OCI-LY7 (cell line): ENCODE measurements at regions not wholly inside any gene's neighbourhood (a gene's known extent, or its start where the extent isn't known, plus 50 kb on each side); places are given as distances from the start of the nearest gene placed in this dataset.
"Not testable (repeated sequence)": the region's sequence is repeated elsewhere in the genome, so short reads cannot be mapped to it uniquely, and the experiment has no call there.

Experiments
- BruUV-seq: library from RNA; stranded (reverse); fragments of 400-500 nt; replicated peaks from 2 replicates; lab custom pipeline; 2021; lab: Mats Ljungman, UMichigan
- CTCF ChIA-PET: fragments of 300-600 bp; sonication (Branson Sonifier 250); formaldehyde crosslinking; loops from one replicate; lab custom pipeline; 2022; ENCODE audit warnings: antibody characterized with exemption; ENCODE audit not compliant: unreplicated experiment; lab: Charles Lee
- POLR2A ChIA-PET: fragments of 300-600 bp; sonication (Branson Sonifier 250); formaldehyde crosslinking; loops from one replicate; lab custom pipeline; 2022; ENCODE audit warnings: antibody characterized with exemption; lab: Charles Lee
- DNase-seq: peaks from one replicate; pipeline ENCODE4 v3.0.0-alpha.2; 2015; ENCODE audit warnings: low spot score
- H2AFZ ChIP-seq: fragments of 200-600 bp; sonication (generic), shearing (Covaris generic); 2 replicates; pipeline ENCODE4 v1.6.1; 2014; ENCODE audit warnings: mild to moderate bottlenecking, antibody characterized with exemption, low read length, moderate library complexity
- H3K27ac ChIP-seq: fragments of 200-600 bp; sonication (generic); 2 replicates; pipeline ENCODE4 v1.5.1; 2014; ENCODE audit warnings: mixed run types, low read depth, mild to moderate bottlenecking, moderate library complexity, low read length, inconsistent platforms; ENCODE audit not compliant: poor library complexity, severe bottlenecking
- H3K36me3 ChIP-seq: fragments of 200-600 bp; sonication (generic); 2 replicates; pipeline ENCODE4 v1.6.1; 2014; ENCODE audit warnings: mild to moderate bottlenecking, antibody characterized with exemption, low read length, moderate library complexity, mixed read lengths; ENCODE audit not compliant: insufficient read depth
- H3K4me1 ChIP-seq: fragments of 200-600 bp; sonication (generic); 2 replicates; pipeline ENCODE4 v1.5.1; 2014; ENCODE audit warnings: mild to moderate bottlenecking, low read length; ENCODE audit not compliant: insufficient read depth, poor library complexity, severe bottlenecking
- H3K4me2 ChIP-seq: fragments of 200-600 bp; sonication (generic); 2 replicates; pipeline ENCODE4 v1.6.1; 2014; ENCODE audit warnings: mild to moderate bottlenecking, low read length
- H3K4me3 ChIP-seq: fragments of 200-600 bp; sonication (generic); 2 replicates; pipeline ENCODE4 v1.5.1; 2014; ENCODE audit warnings: mild to moderate bottlenecking, low read depth, low read length; ENCODE audit not compliant: poor library complexity, severe bottlenecking
- H3K79me2 ChIP-seq: fragments of 200-600 bp; sonication (generic); 2 replicates; pipeline ENCODE4 v1.6.1; 2016; ENCODE audit warnings: low read depth, mild to moderate bottlenecking, low read length, moderate library complexity, mixed read lengths; ENCODE audit not compliant: insufficient read depth
- H3K9me2 ChIP-seq: fragments of 200-600 bp; sonication (generic); 2 replicates; pipeline ENCODE4 v1.6.1; 2016; ENCODE audit warnings: mild to moderate bottlenecking, low read length, mixed read lengths; ENCODE audit not compliant: insufficient read depth
- H3K9me3 ChIP-seq: fragments of 200-600 bp; sonication (generic); 2 replicates; pipeline ENCODE4 v1.6.1; 2014; ENCODE audit warnings: mild to moderate bottlenecking, mixed run types, low read length, mixed read lengths
- H4K20me1 ChIP-seq: fragments of 200-600 bp; sonication (generic); 2 replicates; pipeline ENCODE4 v1.6.1; 2014; ENCODE audit warnings: mild to moderate bottlenecking, antibody characterized with exemption, low read length, moderate library complexity, mixed read lengths; ENCODE audit not compliant: insufficient read depth
- CTCF ChIP-seq: fragments of 200-600 bp; sonication (generic); conservative IDR thresholded peaks from 2 replicates; pipeline ENCODE4 v1.5.1; 2014; ENCODE audit warnings: mild to moderate bottlenecking, antibody characterized with exemption, low read length, moderate library complexity, mixed read lengths
- EZH2phosphoT487 ChIP-seq: fragments of 200-600 bp; sonication (generic); IDR thresholded peaks from 2 replicates; pipeline ENCODE4 v1.6.1; 2018; ENCODE audit warnings: low read depth, borderline replicate concordance, mild to moderate bottlenecking, mixed run types, antibody characterized with exemption, low read length, moderate library complexity, mixed read lengths
- intact Hi-C: fragments of 100-400 bp; cut with micrococcal nuclease; formaldehyde crosslinking; loops from one replicate; pipeline ENCODE4 v1.10.0; 2022; ENCODE audit not compliant: unreplicated experiment

GRCh38 chr12:75944097-75944904, 87.3 kb downstream of the PHLDA1 start:
- no peaks in the 10 kb centered on the region for H3K79me2 ChIP-seq
- no peak for TF ChIP-seq EZH2phosphoT487
- TF ChIP-seq CTCF = no peak
- BruUV-seq = no TSS peak
- peak; percentile 41 for DNase-seq
- H2AFZ ChIP-seq = peak overlapping the region; percentile 85
- CTCF ChIA-PET = no interaction called here
- POLR2A ChIA-PET = interaction anchor here (0.7 to 1.2 kb wide), 7 partner anchors 8 to 418 kb away, joined by 3 to 4 read pairs (median 3); no protein-coding TSS in a partner anchor
- intact Hi-C loops = no loop called here
- peak overlapping the region; percentile 66 for H3K4me2 ChIP-seq
- H4K20me1 ChIP-seq = no peaks in the 10 kb centered on the region
- peak overlapping the region; percentile 39 for H3K4me3 ChIP-seq
- no peaks in the 10 kb centered on the region for H3K36me3 ChIP-seq
- no peaks in the 10 kb centered on the region for H3K9me3 ChIP-seq
- peaks cover 27% of the 10 kb centered on the region for H3K4me1 ChIP-seq
- H3K9me2 ChIP-seq = no peaks in the 10 kb centered on the region
- peak overlapping the region; percentile 37 for H3K27ac ChIP-seq

GRCh38 chr12:75943730-75944096, 87.9 kb downstream of the PHLDA1 start:
- BruUV-seq = no TSS peak
- TF ChIP-seq CTCF = no peak
- no peak for TF ChIP-seq EZH2phosphoT487
- H2AFZ ChIP-seq = peak overlapping the region; percentile 85
- intact Hi-C loops = no loop called here
- ChIA-PET CTCF (no interaction called here), POLR2A (interaction anchor here (0.7 to 1.2 kb wide), 5 partner anchors 9 to 417 kb away, joined by 3 to 4 read pairs (median 3); no protein-coding TSS in a partner anchor)
- no peaks in the 10 kb centered on the region for H4K20me1 ChIP-seq
- H3K4me2 ChIP-seq = peak overlapping the region; percentile 66
- peak overlapping the region; percentile 39 for H3K4me3 ChIP-seq
- H3K36me3 ChIP-seq = no peaks in the 10 kb centered on the region
- no peaks in the 10 kb centered on the region for H3K9me2 ChIP-seq
- DNase-seq = no peak
- H3K79me2 ChIP-seq = no peaks in the 10 kb centered on the region
- H3K4me1 ChIP-seq = peaks cover 27% of the 10 kb centered on the region
- no peaks in the 10 kb centered on the region for H3K9me3 ChIP-seq
- peak overlapping the region; percentile 37 for H3K27ac ChIP-seq

- H4K20me1 ChIP-seq, H3K27ac ChIP-seq, POLR2A ChIA-PET, intact Hi-C loops, CTCF ChIA-PET, H3K4me3 ChIP-seq, H2AFZ ChIP-seq, DNase-seq, H3K9me3 ChIP-seq, H3K9me2 ChIP-seq, H3K79me2 ChIP-seq, H3K36me3 ChIP-seq, BruUV-seq, H3K4me2 ChIP-seq: not testable (repeated sequence)
- H3K4me1 ChIP-seq = peaks cover 17% of the 10 kb centered on the region
Observed at GRCh38 chr12:75941661-75942060, 89.9 kb downstream of the PHLDA1 start.
